ENCODE measurements at regions not wholly inside any gene's neighbourhood (a gene's known extent, or its start where the extent isn't known, plus 50 kb on each side); places are given as distances from the start of the nearest gene placed in this dataset.
A peak's percentile ranks its signal among the peaks of the same experiment; 100 is the strongest.

GRCh38 chr15:39167164-39168058, 413.5 kb upstream of the THBS1 start:
- Histone ChIP-seq H3K4me1 (ENCODE audit: control insufficient read depth, insufficient read depth, low read length) (no peaks in the 10 kb centered on the region), H3K4me3 (ENCODE audit: low read depth in 2 of 2, low read length in 2 of 2) (no peak overlapping the region), H3K9me3 (ENCODE audit: control insufficient read depth, insufficient read depth, low read depth, low read length) (no peaks in the 10 kb centered on the region), H3K27ac (ENCODE audit: low read length) (peak overlapping the region; percentile 18; the same call in 1 of the 2 replicates), H3K36me3 (ENCODE audit: control insufficient read depth, insufficient read depth, low read length) (no peaks in the 10 kb centered on the region), H3K27me3 (ENCODE audit: control insufficient read depth, insufficient read depth, low read length) (no peaks in the 10 kb centered on the region)
- ChIA-PET POLR2A (no interaction called here), CTCF (interaction anchor here (0.7 kb wide), 1 partner anchor 36 kb away, joined by 3 read pairs; no protein-coding TSS in a partner anchor)
- ATAC-seq: no peak
- no peak for TF ChIP-seq CTCF (IDR thresholded peaks at IDR 0.05)
- no peak for TF ChIP-seq SIN3A (IDR thresholded peaks at IDR 0.05; ENCODE audit: borderline replicate concordance, insufficient read depth, low read depth, low read length)
- TF ChIP-seq REST (IDR thresholded peaks at IDR 0.05; ENCODE audit: insufficient read depth in 1 of 2, low read depth in 2 of 2, low read length in 1 of 2): no peak
- TF ChIP-seq POLR2AphosphoS5 (IDR thresholded peaks at IDR 0.05; ENCODE audit: low read depth, low read length): no peak
- TF ChIP-seq TCF7L2 (IDR thresholded peaks at IDR 0.05; ENCODE audit: low read depth, low read length): no peak
- intact Hi-C loops (cut with micrococcal nuclease; ENCODE audit: unreplicated experiment): no loop called here
- in situ Hi-C loops (cut with HindIII; ENCODE audit: low pct_unique_long_range_greater_than_20kb, low sequenced_read_pairs): no loop called here
- no TSS peak for BruUV-seq (replicated peaks)
- no peak for DNase-seq (ENCODE audit: low read depth, low spot score)

- H3K9me3 ChIP-seq (ENCODE audit: control insufficient read depth, insufficient read depth, low read depth, low read length): no peaks in the 10 kb centered on the region
- H3K4me1 ChIP-seq (ENCODE audit: control insufficient read depth, insufficient read depth, low read length): no peaks in the 10 kb centered on the region
- ChIA-PET CTCF (interaction anchor here (0.6 to 1.9 kb wide), 2 partner anchors 408 to 462 kb away, joined by 4 to 13 read pairs; partner anchors contain the start of gene THBS1), POLR2A (no interaction called here)
- H3K27me3 ChIP-seq (ENCODE audit: control insufficient read depth, insufficient read depth, low read length): no peaks in the 10 kb centered on the region
- BruUV-seq (replicated peaks): no TSS peak
- no peak overlapping the region for H3K4me3 ChIP-seq (ENCODE audit: low read depth in 2 of 2, low read length in 2 of 2)
- peak; percentile 86 for DNase-seq (ENCODE audit: low read depth, low spot score)
- in situ Hi-C loops (cut with HindIII; ENCODE audit: low pct_unique_long_range_greater_than_20kb, low sequenced_read_pairs): no loop called here
- TF ChIP-seq REST (IDR thresholded peaks at IDR 0.05; ENCODE audit: insufficient read depth in 1 of 2, low read depth in 2 of 2, low read length in 1 of 2) (no peak), SIN3A (IDR thresholded peaks at IDR 0.05; ENCODE audit: borderline replicate concordance, insufficient read depth, low read depth, low read length) (no peak), TCF7L2 (IDR thresholded peaks at IDR 0.05; ENCODE audit: low read depth, low read length) (no peak), CTCF (IDR thresholded peaks at IDR 0.05) (peak; percentile 57), POLR2AphosphoS5 (IDR thresholded peaks at IDR 0.05; ENCODE audit: low read depth, low read length) (no peak)
- H3K27ac ChIP-seq (ENCODE audit: low read length): peak overlapping the region; percentile 59
- intact Hi-C loops (cut with micrococcal nuclease; ENCODE audit: unreplicated experiment): loop anchor here (2.0 kb wide), 1 partner anchor 409 kb away; the partner anchor contains the start of gene THBS1
- H3K36me3 ChIP-seq (ENCODE audit: control insufficient read depth, insufficient read depth, low read length): no peaks in the 10 kb centered on the region
- ATAC-seq: peak; percentile 99
Observed at GRCh38 chr15:39171944-39172368, 408.9 kb upstream of the THBS1 start.

Data from Panc1 (cell line).